Skeletal muscle cell (primary cell): ENCODE measurements at regions not wholly inside any gene's neighbourhood (a gene's known extent, or its start where the extent isn't known, plus 50 kb on each side); places are given as distances from the start of the nearest gene placed in this dataset.

ENCODE experiments used
- DNase-seq: peaks from one replicate; pipeline ENCODE4 v3.0.0-alpha.2; 2010; ENCODE audit warnings: low read depth
- H3K4me3 ChIP-seq: 2 replicates; pipeline ENCODE4 v1.5.1; 2011; ENCODE audit warnings: low read depth, mild to moderate bottlenecking, control low read depth, low read length, moderate library complexity

DNA sequence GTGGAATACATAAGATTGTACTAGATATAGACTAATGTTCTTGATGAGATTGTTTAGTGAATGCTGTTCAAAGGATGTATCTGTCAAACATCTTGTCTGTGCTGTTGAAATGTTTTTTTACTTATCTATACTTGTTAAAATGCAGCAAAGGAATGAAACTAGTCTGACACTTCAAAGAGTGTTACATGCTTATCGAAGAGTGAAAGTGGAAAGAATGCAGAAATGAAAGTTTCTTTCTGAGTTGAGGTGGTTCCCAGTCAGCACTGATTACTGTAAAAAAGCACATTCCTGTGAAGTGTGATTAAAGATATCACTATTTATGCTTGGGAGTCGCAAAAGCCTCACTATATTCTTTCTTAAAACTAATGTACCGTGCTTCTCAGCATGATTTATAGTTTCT is 1225.2 kb downstream of the NCAM2 start:
- no peak for DNase-seq
- no peak overlapping the region for H3K4me3 ChIP-seq

DNA sequence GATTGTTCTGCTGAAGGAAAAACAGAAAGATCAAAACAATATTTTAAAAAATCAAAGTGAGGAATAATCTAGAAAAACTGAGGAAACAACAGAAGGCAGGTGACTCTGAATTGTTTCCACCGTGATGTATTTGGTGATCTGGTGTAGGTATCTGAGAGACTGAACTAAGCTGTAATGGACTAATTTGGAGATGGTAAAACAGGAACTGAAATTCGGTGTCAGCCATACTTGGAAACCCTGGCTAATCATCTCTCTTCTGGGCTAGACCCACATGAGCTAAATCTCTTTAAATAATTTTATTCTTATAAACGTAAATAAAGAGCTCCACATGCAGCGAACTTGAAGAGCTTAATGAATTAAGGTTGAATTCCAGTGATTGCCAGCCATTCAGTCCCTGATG is 1226.1 kb downstream of the NCAM2 start:
- H3K4me3 ChIP-seq: no peak overlapping the region
- no peak for DNase-seq

DNA sequence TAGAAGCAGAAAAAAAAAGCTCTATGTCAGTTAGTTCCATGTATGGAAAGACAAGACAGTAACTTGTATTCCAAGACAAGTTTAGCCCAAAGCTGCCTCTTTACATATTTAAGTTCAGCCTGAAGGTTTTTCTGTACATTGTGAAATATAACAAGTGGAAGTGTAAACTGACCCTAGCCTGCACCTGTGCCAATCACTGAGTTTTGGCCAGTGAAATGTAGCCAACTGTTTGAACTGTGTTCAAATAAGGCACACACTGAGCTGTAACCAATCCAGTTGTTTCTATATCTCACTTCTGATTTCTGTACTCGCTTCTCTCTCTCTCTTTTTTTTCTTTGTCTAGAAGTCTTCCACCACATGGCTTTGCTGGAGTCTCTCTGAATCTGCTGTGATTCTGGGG is 1227.1 kb downstream of the NCAM2 start:
- no peak overlapping the region for H3K4me3 ChIP-seq
- DNase-seq: no peak

DNA sequence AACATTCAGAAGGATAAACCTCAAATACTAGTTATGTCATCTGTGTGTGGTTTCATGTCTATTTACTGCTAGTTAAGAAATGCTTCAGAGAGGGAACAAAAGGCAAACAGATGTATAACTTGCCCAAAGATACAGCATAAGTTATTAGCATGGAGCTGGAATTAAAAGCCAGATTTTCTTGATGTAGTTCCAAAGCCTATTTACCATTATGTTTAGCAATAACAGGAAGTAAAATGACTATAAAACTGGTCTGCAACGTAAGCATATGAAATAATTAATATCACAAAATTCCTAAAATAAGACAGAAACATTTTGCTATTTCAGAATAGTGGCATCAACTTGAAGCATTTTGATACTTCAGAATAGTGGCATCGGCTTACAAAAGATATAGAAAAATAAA is 1232.8 kb downstream of the NCAM2 start:
- no peak overlapping the region for H3K4me3 ChIP-seq
- DNase-seq: no peak

DNA sequence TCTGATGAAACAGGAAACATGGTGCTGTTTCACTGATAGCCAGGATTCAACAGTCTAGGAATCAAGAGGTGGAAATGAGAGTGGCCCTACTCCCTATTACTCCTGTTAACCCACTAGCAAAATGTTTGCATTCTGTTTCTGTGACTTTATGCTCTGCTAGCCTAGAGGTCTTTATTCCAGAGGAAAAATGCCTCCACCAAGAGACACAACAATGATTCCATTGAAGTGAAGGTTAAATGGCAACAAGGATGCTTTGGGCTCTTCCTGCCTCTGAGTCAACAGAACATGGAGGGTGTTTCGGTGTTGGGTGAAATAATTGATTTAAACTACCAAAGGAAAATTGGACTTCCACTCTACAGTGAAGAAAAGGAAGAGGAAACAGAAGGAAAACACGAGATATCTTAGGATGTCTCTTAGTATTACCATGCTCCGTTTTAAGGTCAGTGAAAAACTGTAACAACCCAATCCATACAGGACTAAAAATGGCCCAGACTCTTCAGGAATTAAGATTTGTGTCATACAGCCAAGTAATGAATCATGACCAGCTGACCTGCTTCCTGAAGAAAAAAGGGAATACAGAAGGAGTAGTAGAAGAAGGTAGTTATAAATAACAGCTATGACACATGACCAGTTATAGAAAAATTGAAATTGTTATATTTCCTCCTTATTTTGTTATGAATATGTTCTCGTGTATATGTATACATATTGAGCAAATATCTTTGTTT is 1237.8 kb downstream of the NCAM2 start:
- no peak for DNase-seq
- H3K4me3 ChIP-seq: no peak overlapping the region

DNA sequence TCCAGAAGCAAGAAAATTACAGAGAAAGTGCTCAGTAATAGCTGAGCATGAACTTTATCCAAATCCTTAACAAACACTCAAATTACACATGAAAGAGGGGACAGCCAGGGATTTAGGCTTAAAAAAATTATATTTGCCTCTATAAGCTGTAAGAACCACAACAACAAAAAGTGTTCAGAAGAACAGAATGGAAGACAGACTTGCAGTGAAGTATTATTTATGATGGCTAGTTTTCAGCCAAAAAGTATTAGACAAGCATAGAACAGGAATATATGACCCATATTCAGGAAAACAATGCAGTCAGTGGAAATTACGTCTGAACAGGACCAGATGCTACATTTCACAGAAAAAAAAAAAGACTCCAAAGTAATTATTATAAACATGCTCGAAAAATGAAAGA is 1246.3 kb downstream of the NCAM2 start:
- no peak overlapping the region for H3K4me3 ChIP-seq
- DNase-seq: no peak

DNA sequence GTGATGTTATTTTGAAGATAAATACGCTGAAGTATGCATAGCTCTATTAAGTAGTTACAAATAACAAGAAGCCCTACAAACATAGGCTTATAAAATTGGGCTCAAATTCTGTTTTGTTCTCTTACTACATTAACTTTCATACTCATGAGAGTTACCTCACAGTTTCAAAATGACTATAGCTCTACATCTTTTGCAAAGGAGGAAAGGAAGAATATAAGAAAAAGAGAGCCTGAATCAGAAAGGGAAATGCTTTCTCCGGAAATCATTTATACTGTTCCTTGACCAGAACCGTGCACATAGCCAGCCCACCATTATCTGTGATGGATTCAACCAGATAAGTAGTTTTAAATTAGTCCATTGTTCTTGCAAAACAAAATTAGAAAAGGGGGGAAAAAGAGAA is 1252.1 kb downstream of the NCAM2 start:
- DNase-seq: no peak
- H3K4me3 ChIP-seq: no peak overlapping the region

DNA sequence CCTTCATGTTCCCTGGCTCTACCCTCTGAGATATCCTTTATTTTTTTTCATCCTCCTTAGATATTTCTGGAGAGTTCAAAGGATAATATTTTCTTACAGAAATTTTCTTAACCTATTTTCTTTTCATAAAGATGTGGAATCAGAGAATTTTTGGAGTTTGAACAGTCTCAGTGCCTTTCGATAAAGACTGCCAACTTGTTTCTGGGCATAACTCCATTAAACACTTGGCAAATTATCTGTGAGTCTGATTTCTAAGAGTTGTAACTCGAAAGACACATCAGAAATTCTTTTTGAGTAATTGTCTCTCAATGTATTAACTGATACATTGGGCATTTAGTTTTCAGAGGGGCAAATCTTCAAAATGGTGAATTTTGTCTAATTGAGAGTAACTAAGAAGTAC is 1255.6 kb downstream of the NCAM2 start:
- no peak for DNase-seq
- H3K4me3 ChIP-seq: no peak overlapping the region

DNA sequence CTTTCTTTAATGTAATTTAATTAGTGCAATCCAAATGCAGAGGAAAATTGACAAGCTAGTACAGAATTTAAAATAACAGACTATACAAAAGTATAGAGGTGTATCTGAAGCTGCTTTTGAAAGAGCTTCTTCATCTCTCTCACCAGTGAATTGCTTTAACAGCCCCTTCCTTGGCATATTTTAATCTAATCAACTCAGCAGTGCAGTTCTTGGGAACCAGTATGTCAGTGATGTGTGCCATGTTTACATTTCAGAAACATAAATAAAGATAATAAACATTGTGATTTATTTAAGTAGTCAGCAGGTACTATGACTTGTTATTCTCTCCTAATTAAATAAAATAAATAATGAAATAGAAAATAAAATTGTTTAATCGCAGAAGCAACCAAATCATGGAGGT is 1260.6 kb downstream of the NCAM2 start:
- no peak for DNase-seq
- H3K4me3 ChIP-seq: no peak overlapping the region

DNA sequence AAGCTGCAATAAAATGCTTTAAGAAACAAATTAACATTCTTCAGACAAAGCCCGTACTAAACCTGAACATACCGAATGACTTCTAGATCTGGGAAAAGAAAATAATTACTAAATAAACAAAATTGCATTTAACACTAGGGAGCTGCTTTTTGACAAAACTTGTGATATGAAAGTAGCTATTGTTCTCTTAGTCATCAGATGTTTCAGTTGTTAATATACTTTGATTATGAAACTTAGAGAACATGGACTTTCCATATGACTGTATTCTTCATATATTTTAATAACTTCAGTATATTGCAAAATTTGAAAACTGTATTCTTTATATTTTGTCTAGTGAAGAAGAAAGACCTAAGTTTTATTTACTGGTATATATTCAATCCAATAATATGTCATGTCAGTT is 1262.1 kb downstream of the NCAM2 start:
- DNase-seq: no peak
- H3K4me3 ChIP-seq: no peak overlapping the region

DNA sequence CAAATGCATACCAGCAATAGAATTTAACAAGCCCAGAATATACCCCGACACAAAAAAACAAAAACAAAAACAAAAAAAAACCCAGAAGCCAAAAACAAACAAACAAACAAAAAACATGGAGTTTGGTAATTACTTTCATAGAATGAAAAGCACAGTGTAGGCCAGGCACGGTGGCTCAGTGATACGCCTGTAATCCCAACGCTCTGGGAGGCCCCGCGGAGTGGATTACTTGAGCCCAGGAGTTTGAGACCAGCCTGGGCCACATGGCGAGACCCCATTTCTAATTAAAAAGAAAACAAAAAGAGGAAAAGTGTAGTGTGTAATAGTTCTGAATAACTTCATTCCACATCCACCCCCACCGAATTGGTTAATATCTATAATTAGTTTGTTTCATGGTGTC is 1265.7 kb downstream of the NCAM2 start:
- H3K4me3 ChIP-seq: no peak overlapping the region
- no peak for DNase-seq

DNA sequence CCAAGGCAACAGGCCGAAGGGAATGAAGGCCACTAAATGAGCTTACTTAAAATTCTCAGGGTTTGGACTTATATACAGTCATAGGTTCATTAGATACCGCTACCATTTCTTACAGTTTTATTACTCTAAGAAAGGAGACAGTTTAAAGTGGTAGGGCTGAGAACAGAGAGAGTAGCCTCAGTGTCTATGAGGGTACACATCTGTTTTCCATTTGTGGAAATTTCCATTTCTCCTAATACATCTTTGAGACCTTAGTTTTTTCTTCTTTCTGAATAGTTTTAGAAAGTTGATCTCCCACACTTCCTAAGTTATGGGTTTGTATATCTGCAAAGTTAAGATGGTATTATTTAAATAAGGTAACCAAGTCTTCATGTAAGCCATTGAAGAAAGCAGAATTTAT is 1279.1 kb downstream of the NCAM2 start:
- no peak for DNase-seq
- no peak overlapping the region for H3K4me3 ChIP-seq

DNA sequence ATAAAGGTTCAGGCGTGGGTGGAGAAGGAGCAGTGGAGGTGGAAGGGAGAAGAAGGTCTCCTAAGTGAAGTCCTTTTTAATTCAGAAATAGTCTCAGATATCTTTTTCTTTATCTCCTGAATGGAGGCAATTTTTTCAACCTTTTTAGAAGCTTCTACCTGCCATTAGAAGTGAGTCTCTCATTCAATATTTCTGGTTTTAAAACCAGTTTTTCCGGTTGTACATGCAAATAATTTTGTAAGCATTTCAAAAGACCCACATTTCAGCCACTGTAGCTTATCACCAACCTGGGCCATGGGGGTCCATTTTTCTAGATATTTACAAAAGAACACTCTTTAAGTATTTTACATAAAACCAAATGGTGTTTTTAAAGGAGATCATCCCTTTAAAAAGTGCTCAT is 1280.2 kb downstream of the NCAM2 start:
- DNase-seq: no peak
- H3K4me3 ChIP-seq: no peak overlapping the region

DNA sequence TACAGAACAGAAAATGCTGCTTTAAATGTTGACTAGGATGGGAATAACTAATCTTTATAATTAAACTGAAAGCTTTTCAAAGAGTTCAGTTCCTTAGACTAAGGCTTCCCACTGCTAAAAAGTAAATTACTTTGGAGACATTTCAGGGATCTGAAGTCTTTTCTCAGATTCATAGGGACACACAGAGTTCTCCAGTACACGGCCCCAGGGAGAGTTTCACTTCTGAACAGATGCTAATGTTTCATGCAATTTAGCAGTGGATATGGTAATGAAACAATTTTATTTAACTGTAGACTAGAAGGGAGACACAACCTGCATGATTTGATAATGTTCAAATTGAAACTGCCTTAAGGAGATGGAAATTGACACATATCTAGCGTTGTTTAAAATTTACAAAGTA is 1282.6 kb downstream of the NCAM2 start:
- H3K4me3 ChIP-seq: no peak overlapping the region
- DNase-seq: no peak

DNA sequence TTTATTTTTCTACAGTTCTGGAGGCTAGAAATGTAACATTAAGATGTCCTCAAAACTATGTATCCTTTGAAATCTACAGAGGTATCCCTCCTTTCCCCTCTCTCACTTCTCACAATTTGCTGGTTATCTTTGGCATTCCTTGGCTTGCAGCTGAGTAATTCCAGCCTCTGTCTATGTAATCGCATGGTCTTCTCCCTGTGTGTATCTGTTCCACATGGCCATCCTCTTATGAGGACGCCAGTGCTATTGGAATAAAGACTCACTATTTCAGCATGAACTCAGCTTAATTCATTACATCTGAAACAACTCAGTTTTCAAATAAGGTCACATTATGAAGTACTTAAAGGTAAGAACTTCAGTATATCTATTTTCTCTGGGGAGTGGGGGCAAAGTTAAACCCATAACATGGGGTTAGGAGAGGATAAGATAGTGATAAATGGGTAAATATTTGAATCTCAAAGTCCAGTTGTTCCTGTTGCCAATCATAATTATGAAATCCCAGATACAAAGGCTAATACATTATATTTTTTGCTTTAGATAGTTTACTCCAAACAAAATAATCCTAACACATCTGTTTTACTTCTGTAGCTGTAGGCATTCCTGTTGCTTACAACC is 1290.8 kb downstream of the NCAM2 start:
- no peak for DNase-seq
- H3K4me3 ChIP-seq: no peak overlapping the region

DNA sequence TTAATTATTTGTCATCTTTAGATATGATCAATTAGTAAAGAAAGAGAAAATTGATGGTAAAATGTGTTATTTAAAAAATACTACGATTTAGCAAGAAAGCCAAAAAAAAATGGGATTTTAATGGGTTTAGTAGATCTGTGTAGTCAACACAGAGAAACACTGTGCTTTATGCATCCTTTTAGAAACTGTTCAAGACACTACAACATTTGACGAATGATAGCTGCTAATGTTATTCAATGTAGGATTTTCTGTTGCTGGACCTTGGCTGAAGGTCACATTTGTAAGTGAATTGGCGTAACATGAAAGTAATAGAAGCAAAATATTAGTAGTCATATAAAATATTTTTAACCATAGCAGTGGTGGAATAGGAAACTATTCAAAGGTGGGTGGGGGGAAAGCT is 1293.9 kb downstream of the NCAM2 start:
- DNase-seq: no peak
- H3K4me3 ChIP-seq: no peak overlapping the region

DNA sequence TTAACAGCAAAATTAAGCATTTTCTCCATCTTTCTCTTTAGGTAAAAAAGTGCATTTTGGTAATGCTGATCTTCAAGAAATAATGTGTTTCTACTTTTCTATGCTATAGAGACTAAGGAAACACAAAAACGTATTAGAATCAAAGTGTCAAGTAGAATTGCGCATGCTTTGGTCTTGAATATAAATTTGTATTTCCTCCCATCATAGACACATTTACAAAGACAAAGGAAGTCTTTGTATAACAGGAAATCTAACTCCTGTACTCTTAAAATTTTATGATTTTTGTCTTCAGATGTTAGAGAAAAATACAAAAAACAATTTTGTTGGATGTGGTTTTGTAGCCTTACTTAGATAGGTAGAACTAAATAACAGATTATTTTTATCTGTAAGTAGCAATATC is 1299.4 kb downstream of the NCAM2 start:
- H3K4me3 ChIP-seq: no peak overlapping the region

DNA sequence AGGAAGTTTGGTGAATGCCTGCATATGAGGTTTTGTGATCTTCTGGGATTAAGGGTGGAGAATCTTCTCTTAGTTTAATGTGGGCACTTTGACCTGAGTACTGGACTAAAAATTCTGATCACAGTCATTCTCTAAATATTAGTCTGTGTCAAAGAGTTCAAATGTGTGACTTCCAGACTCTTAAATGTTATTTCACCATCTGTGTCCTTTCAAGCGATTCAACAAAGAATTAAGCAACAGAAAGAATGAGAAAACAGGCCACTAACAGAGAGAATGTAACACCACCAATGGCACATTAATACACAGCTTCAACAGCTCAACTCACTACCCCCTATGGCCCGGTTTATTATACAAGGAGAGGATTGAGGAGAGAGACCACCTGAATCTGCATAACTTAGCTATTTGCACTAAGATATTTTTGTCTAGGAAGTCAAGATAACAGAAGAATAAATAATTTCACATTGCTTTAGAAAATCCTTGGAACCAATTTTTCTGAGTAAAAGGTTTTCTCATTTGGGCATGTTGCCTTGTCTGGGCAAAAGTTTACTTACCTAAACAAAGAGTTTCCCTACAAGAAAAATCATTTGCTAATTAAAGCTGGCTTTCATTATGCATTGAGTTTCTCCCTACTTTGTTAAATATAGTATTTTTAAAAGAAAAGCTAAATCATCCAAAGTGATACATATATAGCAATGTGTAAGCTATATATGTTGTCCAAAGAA is 1313.7 kb downstream of the NCAM2 start:
- no peak overlapping the region for H3K4me3 ChIP-seq
- no peak for DNase-seq

More for the DNA sequence above, 1299.4 kb downstream of the NCAM2 start:
- no peak for DNase-seq

DNA sequence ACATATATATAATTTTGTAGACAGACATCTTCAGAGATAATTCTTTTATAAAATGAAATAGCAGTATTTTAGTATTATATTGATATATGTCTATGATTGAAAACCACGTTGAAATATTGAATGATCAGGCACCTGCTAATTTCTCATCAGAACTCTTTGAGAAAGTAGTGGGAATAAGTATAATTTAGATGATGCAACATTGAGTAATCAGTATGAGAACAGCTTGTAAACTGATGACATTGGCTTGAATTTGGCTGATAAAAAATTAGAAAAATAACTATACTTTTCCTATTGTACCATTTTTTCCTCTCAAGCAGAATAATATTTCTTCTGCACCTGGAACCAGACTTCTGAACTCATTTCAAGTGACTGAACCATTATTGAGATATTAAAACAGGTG is 1316.8 kb downstream of the NCAM2 start:
- DNase-seq: no peak
- H3K4me3 ChIP-seq: no peak overlapping the region

DNA sequence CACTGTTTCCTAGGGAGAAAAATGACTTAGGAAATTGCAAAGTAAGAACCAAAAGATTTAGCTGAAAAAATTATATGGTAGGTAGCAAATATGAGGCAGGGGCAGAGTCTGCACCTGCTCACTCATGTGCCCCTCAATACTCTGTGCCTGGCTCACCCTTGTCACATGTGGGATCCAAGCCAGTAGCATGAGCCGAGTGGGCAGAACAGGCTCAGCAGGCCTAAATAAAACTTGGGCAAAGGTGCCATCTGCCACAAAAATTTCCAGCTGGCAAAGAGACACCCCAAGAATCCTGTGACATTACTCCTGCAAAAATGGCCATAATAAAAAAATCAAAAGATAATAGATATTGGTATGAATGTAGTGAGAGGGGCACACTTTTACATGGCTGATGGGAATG is 1321.2 kb downstream of the NCAM2 start:
- H3K4me3 ChIP-seq: no peak overlapping the region
- DNase-seq: no peak

DNA sequence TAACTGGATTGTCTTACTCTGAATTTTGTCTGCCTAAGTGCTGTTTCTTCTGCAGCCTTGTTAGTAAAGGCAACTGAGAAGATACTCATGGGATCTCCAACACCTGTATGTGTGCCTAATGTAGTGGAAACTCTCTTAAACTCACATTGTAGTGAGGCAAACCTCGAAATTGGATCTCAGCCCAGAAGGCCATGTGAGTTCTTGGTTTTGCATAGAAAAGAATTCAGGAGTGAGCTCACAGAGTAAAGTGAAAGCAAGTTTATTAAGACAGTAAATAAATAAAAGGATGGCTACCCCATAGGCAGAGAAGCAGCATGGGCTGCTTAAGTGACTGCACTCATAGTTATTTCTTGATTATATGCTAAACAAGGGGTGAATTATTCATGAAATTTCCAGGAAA is 1344.7 kb downstream of the NCAM2 start:
- no peak for DNase-seq
- no peak overlapping the region for H3K4me3 ChIP-seq
